ENCODE measurements at regions not wholly inside any gene's neighbourhood (a gene's known extent, or its start where the extent isn't known, plus 50 kb on each side); places are given as distances from the start of the nearest gene placed in this dataset.

DNA sequence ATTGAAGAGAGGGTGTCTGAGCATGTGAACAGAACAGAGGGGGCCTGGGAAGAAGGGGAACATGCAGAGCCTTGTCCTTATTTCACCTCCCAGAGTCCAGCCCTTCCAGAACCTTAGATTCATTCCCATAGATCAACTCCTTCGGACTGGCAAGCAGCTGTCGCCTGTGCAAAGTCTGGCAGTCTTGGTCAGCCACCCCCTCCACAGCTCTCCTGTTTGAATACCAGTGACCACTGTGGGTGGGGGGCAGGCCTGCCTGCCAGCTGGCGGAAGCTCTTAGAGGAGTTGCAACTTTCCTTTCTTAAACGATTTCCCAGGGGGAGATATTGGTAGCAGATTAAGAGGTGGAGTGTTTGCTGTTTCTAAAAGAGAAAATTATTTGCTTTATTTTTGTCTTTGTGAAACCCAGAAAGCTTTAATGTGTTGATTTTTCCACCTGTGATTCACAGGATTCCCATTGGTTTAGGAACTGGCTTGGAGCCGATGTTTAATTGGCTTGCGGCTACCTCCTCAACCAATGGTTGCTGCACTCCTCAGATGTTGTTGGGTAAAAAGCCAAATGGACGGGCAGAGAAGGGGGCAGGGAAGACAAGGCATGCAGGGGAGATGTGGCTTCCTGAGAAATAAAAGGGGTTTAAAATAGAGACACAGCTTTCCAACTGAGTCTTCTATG lies 62.2 kb upstream of the PRPS1 start:
- Mint-ChIP-seq H3K9me3 (no peaks in the 10 kb centered on the region), H3K4me3 (no peak overlapping the region), H3K4me1 (no peaks in the 10 kb centered on the region), H3K27ac (no peak overlapping the region), H3K36me3 (no peaks in the 10 kb centered on the region), H3K27me3 (ENCODE audit: low read depth in 2 of 2) (no peaks in the 10 kb centered on the region)
- no peak for DNase-seq
- Histone ChIP-seq H3K36me3 (ENCODE audit: control insufficient read depth, insufficient read depth, low read length) (no peaks in the 10 kb centered on the region), H3K4me3 (ENCODE audit: low read length) (no peak overlapping the region), H3K4me1 (ENCODE audit: control insufficient read depth, insufficient read depth, low read length) (no peaks in the 10 kb centered on the region), H3K9me3 (ENCODE audit: control insufficient read depth, insufficient read depth, low read length) (no peaks in the 10 kb centered on the region), H3K27ac (ENCODE audit: low read length) (no peak overlapping the region), H3K27me3 (ENCODE audit: control insufficient read depth, insufficient read depth, low read length) (no peaks in the 10 kb centered on the region)
- no peak for ATAC-seq
- no peak for TF ChIP-seq CTCF (IDR thresholded peaks at IDR 0.05)
- 69% methylated on average over 5 of the region's 7 CpGs for WGBS (ENCODE audit: insufficient coverage)
- intact Hi-C loops (cut with micrococcal nuclease), result no loop called here

- Histone ChIP-seq H3K27me3 (ENCODE audit: control insufficient read depth, insufficient read depth, low read length) (no peaks in the 10 kb centered on the region), H3K9me3 (ENCODE audit: control insufficient read depth, insufficient read depth, low read length) (no peaks in the 10 kb centered on the region), H3K36me3 (ENCODE audit: control insufficient read depth, insufficient read depth, low read length) (no peaks in the 10 kb centered on the region), H3K4me3 (ENCODE audit: low read length) (no peak overlapping the region), H3K4me1 (ENCODE audit: control insufficient read depth, insufficient read depth, low read length) (no peaks in the 10 kb centered on the region), H3K27ac (ENCODE audit: low read length) (no peak overlapping the region)
- Mint-ChIP-seq H3K4me3 (no peak overlapping the region), H3K4me1 (no peaks in the 10 kb centered on the region), H3K36me3 (no peaks in the 10 kb centered on the region), H3K27me3 (ENCODE audit: low read depth in 2 of 2) (no peaks in the 10 kb centered on the region), H3K27ac (no peak overlapping the region), H3K9me3 (no peaks in the 10 kb centered on the region)
- DNase-seq (no peak), ATAC-seq (no peak)
- intact Hi-C loops (cut with micrococcal nuclease), result no loop called here
- no peak for TF ChIP-seq CTCF (IDR thresholded peaks at IDR 0.05)
- WGBS (ENCODE audit: insufficient coverage), result 100% methylated on average over 1 of the region's 2 CpGs
Measured at GRCh38 chrX:107566604-107567262, 61.6 kb upstream of the PRPS1 start.

DNA sequence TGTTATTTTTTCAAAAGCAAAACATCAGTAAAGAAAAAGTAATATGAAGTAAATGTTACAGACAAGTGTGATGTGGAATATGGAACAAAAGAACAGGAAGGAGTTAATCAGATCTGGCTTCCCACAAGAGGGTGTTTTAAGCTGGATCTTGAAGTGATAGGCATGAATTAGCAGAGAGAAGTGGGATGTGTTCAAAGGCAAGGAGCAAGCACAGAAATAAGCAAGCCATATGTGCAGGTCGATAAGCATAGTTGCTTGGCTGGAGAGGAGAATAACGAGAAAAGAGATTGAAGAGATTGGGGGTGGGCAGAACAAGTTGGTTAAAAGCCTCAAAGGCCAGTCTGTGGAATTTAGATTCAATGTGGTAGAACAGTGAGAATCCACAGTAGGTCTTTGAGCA lies 60.9 kb upstream of the PRPS1 start:
- DNase-seq (no peak), ATAC-seq (no peak)
- no peaks in the 10 kb centered on the region for H3K36me3 ChIP-seq (ENCODE audit: control insufficient read depth, insufficient read depth, low read length)
- no peaks in the 10 kb centered on the region for H3K36me3 Mint-ChIP-seq
- 20% methylated on average over 2 of the region's 2 CpGs for WGBS (ENCODE audit: insufficient coverage)
- H3K4me3 ChIP-seq (ENCODE audit: low read length), result no peak overlapping the region
- no peaks in the 10 kb centered on the region for H3K27me3 Mint-ChIP-seq (ENCODE audit: low read depth in 2 of 2)
- no peak for TF ChIP-seq CTCF (IDR thresholded peaks at IDR 0.05)
- no peak overlapping the region for H3K4me3 Mint-ChIP-seq
- H3K27ac ChIP-seq (ENCODE audit: low read length), result no peak overlapping the region
- no peaks in the 10 kb centered on the region for H3K4me1 ChIP-seq (ENCODE audit: control insufficient read depth, insufficient read depth, low read length)
- no peak overlapping the region for H3K27ac Mint-ChIP-seq
- intact Hi-C loops (cut with micrococcal nuclease), result no loop called here
- H3K27me3 ChIP-seq (ENCODE audit: control insufficient read depth, insufficient read depth, low read length), result no peaks in the 10 kb centered on the region
- H3K9me3 ChIP-seq (ENCODE audit: control insufficient read depth, insufficient read depth, low read length), result no peaks in the 10 kb centered on the region
- no peaks in the 10 kb centered on the region for H3K9me3 Mint-ChIP-seq
- H3K4me1 Mint-ChIP-seq, result no peaks in the 10 kb centered on the region

Data from natural killer cell (primary cell).